Stimulated activated CD4-positive, alpha-beta T cell treated with anti-CD3 and anti-CD28 coated beads, TNF-alpha, amount 100 ng/mL, for 4 hours (primary cell): ENCODE measurements at regions not wholly inside any gene's neighbourhood (a gene's known extent, or its start where the extent isn't known, plus 50 kb on each side); places are given as distances from the start of the nearest gene placed in this dataset.
"Not testable (repeated sequence)": the region's sequence is repeated elsewhere in the genome, so short reads cannot be mapped to it uniquely, and the experiment has no call there.

Experiments
- DNase-seq, 3 experiments: peaks; one replicate each; pipeline ENCODE4 v3.0.0-alpha.2; 2020; ENCODE audit warnings: low read depth in 3 of 3

DNA sequence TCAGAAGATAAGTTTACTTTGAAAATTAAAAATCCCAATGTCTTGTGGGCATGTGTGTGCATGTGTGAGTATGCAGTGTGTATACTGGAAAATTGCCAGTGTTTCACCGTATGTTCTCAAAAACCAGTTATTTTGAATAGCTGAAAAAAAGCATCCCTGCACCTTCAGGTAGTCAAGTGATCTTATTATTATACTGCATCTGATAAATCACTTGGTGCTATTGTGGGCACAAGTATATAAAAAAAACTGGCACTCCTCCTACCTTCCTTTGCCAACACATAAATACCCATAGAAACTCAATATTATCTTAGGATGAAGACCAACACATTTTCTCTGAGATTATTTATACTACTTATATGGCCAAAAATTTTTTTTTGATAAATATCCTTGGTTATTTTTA, 91.5 kb upstream of the MAP9 start:
- DNase-seq: no peak

DNA sequence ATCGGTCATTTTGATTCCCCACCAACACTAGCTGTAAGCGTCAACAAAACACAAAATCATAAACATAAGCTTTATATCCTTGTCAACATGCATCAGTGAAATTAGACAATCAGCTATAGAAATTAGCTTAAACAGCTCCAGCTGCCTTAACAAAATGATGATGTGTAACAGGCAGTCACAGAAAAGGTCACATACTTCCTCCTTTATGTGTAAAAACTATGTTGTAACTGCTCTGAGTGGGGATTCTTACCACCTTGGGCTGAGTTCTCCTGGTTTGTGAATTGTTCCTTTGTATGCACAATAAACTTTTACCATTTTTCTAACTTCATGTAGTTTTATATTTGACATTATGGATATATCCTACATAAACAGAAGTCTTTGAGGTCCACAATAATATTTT, 73.9 kb upstream of the MAP9 start:
- DNase-seq: no peak

DNA sequence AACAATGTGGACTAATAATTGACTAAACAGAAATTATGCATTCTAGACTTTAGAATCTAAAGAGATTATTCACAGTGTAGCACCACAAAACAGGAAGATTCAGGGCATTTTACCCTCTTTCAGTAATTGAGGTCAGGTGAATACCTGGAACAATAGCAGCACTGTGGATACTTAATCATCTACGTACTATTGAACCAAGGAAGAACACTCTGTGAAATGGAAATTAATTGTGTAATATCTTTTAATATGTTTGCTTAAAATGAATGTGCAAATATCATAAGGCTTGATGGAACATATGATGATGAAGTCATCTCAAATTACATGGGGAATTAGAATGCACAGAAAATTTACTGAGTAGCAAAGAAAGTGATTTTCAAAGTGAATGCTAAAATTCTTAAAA, 68.5 kb upstream of the MAP9 start:
- no peak for DNase-seq

DNA sequence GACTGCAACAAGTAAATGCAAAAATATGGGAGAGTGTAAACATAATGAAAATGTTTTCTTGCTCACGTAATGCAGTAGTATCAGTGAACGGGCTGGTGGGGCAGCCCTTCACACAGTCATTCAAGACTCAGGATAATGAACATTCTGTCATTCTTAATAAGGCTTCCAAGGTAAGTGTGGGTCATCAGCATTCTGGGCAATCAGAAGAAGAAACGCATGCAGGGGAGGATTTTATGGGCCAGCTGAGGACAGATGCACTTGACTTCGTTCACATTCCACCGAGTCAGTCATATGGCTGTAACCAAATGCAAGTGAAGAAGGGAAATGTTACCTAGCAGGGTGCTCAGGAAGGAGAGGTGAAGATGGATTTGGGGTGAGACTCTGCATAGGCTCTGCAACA, 68.0 kb upstream of the MAP9 start:
- no peak for DNase-seq

DNA sequence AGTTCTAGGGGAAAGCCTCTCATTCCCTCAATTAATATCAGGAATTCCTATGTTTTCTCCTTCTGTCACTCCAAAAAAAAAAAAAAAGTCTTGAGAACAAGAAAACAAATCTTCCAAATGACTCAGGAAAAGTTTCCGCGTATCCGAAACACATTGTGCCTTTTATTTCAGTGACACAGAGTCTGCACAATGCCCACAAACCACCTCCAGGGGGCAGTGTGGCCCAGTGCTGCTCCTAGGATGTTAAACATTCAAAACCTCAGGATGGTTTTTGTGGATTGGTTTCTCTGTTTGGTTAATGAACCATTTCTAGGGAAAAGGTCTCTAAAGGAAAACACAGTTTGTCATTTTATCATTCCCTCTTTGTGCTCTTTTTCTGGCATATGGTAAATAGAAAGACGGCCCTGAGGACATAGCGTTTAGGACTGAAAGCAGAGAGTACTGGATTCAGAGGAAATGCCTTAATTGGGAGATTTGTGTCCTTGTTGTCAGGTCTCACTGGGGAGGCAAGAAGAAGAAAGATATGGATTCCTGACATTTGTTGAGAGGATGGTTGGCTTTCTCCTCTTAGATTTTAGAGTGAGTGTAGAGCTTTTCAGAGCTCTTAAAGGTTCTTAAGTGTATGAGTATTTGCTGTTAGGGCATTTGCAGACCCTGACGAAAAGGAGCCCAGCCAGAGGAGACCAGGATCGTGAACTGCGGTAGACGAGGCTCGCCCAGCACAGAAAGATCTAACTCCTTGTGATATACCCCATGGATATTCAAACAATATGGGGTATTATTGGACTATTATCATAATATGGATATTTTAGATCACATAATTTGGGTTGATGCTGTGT, 65.7 kb upstream of the MAP9 start:
- DNase-seq: peak; percentile 3 to 19 (median 11)

DNA sequence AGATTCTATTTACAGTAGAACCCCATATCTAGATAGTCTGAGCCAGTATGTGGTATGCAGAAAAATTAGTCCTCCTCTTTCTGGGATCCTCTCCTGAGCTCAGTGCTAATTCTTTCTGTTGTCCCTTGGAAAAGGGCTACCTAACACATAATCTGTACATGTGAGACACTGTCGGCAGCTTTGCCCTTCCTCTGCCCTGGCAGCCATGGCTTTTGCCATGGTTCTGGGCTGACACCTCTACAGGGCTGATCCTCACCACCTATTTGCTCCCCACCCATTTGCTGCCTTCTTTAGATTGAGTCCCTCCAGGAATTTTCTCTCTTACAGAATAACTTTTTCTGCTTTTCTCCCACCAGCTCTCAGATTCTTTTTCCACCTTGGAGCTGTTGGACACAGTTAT, 64.7 kb upstream of the MAP9 start:
- DNase-seq: no peak

DNA sequence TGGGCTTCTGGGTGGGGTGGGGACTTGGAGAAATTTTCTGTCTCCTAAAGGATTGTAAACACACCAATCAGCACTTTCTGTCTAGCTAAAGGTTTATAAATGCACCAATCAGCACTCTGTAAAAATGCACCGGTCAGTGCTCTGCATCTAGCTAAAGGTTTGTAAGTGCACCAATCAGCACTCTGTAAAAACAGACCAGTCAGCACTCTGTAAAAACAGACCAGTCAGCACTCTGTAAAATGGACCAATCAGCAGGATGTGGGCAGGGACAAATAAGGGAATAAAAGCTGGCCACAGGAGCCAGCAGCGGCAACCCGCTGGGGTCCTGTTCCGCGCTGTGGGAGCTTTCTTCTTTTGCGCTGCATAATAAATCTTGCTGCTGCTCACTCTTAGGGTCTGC, 63.0 kb upstream of the MAP9 start:
- DNase-seq: not testable (repeated sequence)

DNA sequence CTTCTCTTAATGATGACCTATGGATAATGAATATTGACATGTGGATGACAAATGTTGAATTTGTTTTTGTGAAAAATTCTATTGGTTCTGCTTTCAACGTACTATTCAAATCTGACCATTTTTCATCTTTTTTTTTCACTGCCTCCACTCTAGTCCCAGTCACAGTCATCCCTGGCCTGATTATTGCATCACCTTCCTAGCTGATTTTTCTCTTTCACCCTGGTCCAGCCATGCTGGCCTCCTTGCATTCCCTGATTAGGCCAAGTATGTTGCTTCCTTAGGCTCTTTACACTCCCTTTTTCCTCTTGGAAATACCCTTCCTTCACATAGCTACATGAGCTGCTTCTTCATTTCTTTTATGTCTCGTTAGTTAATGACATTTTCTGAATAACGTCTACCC, 58.1 kb upstream of the MAP9 start:
- DNase-seq: no peak

DNA sequence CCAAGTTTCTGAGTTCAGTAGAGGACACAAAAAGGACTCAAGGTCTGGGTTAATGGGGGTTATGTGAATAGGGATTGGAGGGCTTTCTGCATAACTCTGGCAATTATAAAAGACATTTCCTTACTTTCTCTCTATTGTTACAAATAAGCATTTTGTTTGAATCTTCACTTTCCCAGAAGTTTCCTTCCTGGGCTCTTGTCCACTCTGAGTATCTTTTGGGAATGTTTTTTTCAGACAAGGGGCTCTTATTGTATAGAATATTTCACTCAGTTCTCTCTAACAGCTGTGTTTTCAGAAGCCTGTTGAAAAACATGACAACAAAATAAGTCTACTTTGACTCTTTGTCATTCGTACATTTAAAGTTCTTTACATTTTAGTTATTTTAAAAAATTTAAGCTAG, 57.6 kb upstream of the MAP9 start:
- no peak for DNase-seq

DNA sequence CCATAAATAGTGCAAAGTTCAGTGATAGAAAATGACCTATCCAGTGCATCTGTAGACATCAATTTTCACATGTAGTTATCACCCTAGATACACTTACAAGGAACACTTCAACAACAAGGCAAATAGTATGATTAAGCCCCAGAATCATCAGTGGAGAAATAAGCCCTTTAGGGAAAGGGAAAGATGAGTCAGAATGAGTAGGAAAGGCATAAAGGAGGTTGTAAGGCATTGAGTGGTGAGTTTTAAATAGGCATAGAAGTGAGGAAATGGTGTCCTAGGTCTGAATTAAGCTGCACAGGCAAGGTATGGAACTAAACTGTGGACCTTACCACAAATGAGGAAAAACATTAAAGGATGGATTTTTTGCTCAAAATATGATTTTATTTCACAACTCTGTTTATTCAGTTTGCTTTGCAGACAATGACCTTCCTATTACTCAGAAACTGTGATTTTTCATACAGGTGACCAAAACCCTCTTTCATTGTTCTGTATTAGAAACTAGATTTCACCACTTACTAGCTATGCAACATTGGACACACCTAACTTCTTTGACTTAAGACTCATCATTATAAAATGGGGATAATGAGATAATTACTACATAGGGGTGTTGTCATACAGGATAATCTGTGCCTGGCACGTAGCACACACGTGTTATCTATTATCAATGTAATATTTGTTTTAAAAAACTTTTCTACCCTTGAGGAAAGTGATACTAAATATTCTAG, 57.0 kb upstream of the MAP9 start:
- DNase-seq: no peak

DNA sequence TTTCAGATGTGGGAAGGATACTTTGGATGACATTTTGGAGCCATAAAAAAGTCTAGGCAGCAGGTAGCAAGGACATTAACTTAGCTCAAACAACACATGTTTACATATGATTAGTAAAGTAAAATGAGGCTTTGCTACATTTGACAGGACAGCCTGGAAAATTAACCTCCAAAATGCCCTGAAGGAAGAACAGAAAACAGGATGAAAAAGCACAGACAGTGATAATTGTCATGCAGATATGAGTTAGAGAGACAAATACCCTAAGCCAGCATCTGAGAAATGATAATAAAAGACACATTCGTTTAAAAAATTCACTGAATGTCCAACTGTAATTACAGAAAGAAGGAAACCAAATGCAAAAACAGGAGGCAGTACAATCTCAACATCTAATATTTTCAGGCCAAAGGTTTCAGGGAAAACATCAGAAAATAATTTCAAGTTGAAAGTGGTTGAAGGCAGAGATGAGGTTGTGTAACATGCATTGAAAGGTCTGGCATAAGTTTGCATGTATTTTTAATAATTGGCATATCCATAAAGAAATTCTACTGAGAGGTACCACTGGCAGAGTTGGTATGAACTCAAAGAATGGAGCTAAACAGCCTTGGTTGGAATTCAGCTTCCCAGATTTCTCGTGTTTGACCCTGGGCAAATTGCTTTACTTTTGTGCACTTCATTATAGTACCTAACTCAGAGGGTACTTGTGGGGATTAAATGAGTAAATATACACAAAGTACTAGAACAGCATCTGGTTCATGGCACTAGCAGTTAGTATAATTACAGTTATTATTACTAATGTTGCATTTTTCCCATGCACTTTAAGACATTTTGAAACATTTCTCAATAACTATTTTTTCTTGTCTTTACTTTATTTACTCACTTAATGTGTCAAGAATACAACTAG, 54.4 kb upstream of the MAP9 start:
- no peak for DNase-seq

DNA sequence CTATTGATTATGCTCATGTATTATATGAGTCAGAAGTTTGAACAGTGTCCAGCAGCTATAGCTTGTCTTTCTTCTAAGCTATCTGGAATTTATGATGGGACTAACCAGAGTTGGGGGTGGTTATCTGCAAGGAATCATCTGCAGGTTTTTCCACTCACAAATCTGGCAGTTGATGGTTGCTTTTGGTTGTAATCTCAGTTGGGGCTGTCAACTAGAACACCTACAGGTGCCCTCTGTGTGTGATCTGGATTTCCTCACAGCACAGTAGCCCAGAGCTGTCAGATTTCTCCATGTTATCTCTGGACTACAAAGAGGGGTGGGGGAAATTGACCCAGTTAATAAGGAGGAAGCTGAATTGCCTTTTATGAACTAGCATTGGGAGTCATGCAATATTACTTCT, 51.4 kb upstream of the MAP9 start:
- DNase-seq: no peak

DNA sequence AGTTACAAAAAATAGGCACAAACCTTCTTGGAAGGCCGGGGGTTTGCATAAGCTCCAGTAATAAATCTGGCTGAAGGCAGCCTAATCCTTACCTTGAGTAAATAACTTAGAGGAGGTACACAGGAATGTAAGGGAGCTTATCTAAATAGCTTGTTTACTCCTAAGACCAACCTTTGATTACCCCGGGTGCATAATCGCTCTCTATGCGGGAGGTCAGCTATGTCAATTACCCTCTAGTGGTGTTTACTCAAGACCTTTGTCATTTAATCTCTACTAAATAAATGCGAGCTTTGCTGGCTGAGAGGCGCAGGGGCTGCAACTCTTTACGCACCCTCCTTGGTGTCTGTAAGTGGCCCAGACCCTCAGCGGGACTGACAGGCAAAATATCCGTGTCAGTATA, 50.2 kb upstream of the MAP9 start:
- DNase-seq: no peak
